Parathyroid adenoma (tissue), 2 donors: ENCODE measurements at regions not wholly inside any gene's neighbourhood (a gene's known extent, or its start where the extent isn't known, plus 50 kb on each side); places are given as distances from the start of the nearest gene placed in this dataset.

Experiments
- H2AFZ ChIP-seq: fragments of 300-600 bp; sonication (generic); one replicate; pipeline ENCODE4 v1.7.0; 2017; ENCODE audit warnings: antibody characterized with exemption, mild to moderate bottlenecking
- H3K27ac ChIP-seq: fragments of 300-600 bp; sonication (generic); one replicate; pipeline ENCODE4 v1.7.0; 2017
- H3K27me3 ChIP-seq: fragments of 300-600 bp; sonication (generic); one replicate; pipeline ENCODE4 v1.7.0; 2017; ENCODE audit warnings: low read length; ENCODE audit not compliant: control insufficient read depth, insufficient read depth
- H3K36me3 ChIP-seq: fragments of 300-600 bp; sonication (generic); one replicate; pipeline ENCODE4 v1.7.0; 2017; ENCODE audit warnings: low read length; ENCODE audit not compliant: control insufficient read depth, insufficient read depth
- H3K4me1 ChIP-seq: fragments of 300-600 bp; sonication (generic); one replicate; pipeline ENCODE4 v1.7.0; 2017; ENCODE audit warnings: control low read depth
- H3K4me2 ChIP-seq: fragments of 300-600 bp; sonication (generic); one replicate; pipeline ENCODE4 v1.7.0; 2017; ENCODE audit warnings: low read length
- H3K4me3 ChIP-seq: fragments of 300-600 bp; sonication (generic); one replicate; pipeline ENCODE4 v1.7.0; 2017; ENCODE audit warnings: low read depth, low read length
- H3K79me2 ChIP-seq: fragments of 300-600 bp; sonication (generic); one replicate; pipeline ENCODE4 v1.7.0; 2017; ENCODE audit warnings: control low read depth
- H3K9ac ChIP-seq: fragments of 300-600 bp; sonication (generic); one replicate; pipeline ENCODE4 v1.7.0; 2017; ENCODE audit warnings: mild to moderate bottlenecking
- H3K9me3 ChIP-seq: fragments of 300-600 bp; sonication (generic); one replicate; pipeline ENCODE4 v1.7.0; 2017; ENCODE audit warnings: low read length; ENCODE audit not compliant: control insufficient read depth
- TF ChIP-seq, protein P1 (sequence below): fragments of 300-600 bp; sonication (generic); IDR thresholded peaks from one replicate; pipeline ENCODE4 v1.7.0; 2017; ENCODE audit warnings: antibody characterized with exemption, mild to moderate bottlenecking
- donor health status: primary hyperparathyroidism.

DNA sequence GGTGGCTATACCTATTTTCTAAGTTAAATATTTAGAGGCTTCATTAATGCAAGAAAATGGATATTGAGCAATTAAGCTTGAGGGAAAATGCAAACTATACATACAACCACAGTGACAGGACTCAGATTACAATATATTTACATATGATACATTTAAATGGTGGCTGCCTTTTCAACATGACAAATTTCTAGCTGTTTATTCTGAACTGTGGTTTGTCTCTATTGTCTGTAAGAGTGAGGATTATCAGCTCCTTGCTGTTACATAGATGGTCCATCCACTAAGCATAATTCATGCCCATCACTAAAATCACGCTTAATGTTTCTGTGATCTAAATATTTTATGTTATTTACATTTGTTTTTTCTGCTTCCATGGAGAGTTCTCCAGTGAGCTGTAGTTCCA lies 81.1 kb upstream of the SGCD start:
- Histone ChIP-seq H3K27ac (no peak overlapping the region), H3K4me3 (no peak overlapping the region), H2AFZ (no peak overlapping the region), H3K4me1 (peaks cover 4% of the 10 kb centered on the region), H3K9ac (no peak overlapping the region), H3K27me3 (no peaks in the 10 kb centered on the region), H3K4me2 (no peak overlapping the region), H3K36me3 (no peaks in the 10 kb centered on the region), H3K9me3 (no peaks in the 10 kb centered on the region), H3K79me2 (peaks cover 2% of the 10 kb centered on the region)
- TF ChIP-seq, protein P1, sequence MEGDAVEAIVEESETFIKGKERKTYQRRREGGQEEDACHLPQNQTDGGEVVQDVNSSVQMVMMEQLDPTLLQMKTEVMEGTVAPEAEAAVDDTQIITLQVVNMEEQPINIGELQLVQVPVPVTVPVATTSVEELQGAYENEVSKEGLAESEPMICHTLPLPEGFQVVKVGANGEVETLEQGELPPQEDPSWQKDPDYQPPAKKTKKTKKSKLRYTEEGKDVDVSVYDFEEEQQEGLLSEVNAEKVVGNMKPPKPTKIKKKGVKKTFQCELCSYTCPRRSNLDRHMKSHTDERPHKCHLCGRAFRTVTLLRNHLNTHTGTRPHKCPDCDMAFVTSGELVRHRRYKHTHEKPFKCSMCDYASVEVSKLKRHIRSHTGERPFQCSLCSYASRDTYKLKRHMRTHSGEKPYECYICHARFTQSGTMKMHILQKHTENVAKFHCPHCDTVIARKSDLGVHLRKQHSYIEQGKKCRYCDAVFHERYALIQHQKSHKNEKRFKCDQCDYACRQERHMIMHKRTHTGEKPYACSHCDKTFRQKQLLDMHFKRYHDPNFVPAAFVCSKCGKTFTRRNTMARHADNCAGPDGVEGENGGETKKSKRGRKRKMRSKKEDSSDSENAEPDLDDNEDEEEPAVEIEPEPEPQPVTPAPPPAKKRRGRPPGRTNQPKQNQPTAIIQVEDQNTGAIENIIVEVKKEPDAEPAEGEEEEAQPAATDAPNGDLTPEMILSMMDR: no peak

DNA sequence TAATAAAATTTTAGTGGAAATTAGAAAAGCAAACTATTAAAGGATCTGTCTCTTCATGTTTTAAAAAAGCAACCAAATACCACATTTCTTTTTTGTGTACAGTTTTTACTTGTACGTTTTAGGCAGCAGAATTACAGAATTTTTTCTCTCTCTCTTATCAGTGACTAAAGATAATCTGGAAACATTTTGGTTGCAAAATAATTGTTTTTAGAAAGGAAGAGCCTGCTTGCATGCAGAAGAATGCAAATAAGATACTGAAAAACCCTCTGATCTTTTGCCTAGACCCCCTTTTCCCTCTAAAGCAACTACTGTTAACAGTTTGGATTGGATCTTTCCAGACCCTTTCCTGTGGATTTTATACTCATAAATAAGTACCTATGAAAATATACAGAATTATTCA lies 75.9 kb upstream of the SGCD start:
- no peak overlapping the region for H3K4me3 ChIP-seq
- H3K36me3 ChIP-seq: no peaks in the 10 kb centered on the region
- no peaks in the 10 kb centered on the region for H3K27me3 ChIP-seq
- H3K27ac ChIP-seq: no peak overlapping the region
- H3K9me3 ChIP-seq: no peaks in the 10 kb centered on the region
- H2AFZ ChIP-seq: no peak overlapping the region
- TF ChIP-seq, protein P1: no peak
- no peaks in the 10 kb centered on the region for H3K4me1 ChIP-seq
- no peak overlapping the region for H3K4me2 ChIP-seq
- H3K79me2 ChIP-seq: no peaks in the 10 kb centered on the region
- H3K9ac ChIP-seq: no peak overlapping the region

DNA sequence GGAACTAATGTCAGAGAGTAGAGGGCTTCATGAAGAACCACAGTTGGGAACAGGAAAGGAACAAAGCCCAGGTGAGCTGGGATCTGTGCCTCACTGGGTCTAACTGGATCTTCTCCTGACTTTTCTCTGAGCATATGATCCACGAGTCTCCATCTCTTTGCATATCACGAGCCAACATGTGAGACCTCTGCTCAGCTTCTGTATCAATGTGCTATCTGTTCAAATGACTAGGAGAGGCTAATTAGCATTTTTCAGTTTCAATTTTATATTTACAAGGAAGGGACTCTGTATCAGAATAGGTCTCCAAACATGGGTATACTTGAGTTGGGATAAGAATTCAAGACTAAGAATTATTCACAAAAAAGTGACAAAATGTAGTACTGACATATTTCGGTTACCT lies 73.8 kb upstream of the SGCD start:
- H3K79me2 ChIP-seq: no peaks in the 10 kb centered on the region
- no peaks in the 10 kb centered on the region for H3K36me3 ChIP-seq
- no peak overlapping the region for H3K27ac ChIP-seq
- no peak overlapping the region for H3K4me3 ChIP-seq
- H3K9ac ChIP-seq: no peak overlapping the region
- H2AFZ ChIP-seq: no peak overlapping the region
- TF ChIP-seq, protein P1: no peak
- H3K9me3 ChIP-seq: no peaks in the 10 kb centered on the region
- no peaks in the 10 kb centered on the region for H3K27me3 ChIP-seq
- H3K4me1 ChIP-seq: no peaks in the 10 kb centered on the region
- no peak overlapping the region for H3K4me2 ChIP-seq

DNA sequence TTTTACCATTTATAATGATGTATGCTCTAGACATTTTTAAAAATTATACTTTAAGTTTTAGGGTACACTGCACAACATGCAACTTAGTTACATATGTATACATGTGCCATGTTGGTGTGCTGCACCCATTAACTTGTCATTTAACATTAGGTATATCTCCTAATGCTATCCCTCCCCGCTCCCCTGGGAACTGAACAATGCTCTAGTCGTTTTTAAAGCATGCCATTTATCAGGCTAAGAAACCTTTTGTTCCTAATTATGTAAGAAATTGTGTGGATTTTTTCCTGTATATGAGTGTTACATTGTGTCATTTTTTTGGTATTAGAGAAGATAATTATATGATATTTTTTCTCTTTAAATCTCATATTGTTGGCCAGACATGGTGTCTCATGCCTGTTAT lies 72.8 kb upstream of the SGCD start:
- TF ChIP-seq, protein P1: no peak
- H2AFZ ChIP-seq: no peak overlapping the region

DNA sequence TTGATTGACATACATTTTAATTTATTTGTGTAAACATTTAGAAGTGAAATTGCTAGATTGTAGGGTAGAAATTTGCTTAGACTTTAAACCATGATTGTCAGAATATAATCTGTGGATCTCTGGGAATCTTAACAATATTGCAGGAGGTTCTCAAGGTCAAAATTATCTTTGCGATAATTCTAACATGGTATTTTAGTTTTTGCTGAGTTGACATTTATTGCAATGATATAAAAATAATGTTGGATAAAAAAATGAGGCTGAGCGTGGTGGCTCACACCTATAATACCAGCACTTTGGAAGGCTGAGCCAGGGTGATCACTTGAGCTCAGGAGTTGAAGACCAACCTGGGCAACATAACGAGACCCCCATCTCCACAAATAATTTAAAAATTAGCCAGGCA lies 70.3 kb upstream of the SGCD start:
- Histone ChIP-seq H3K9ac (no peak overlapping the region), H3K27me3 (no peaks in the 10 kb centered on the region), H3K9me3 (no peaks in the 10 kb centered on the region), H3K4me2 (no peak overlapping the region), H3K27ac (no peak overlapping the region), H3K79me2 (no peaks in the 10 kb centered on the region), H3K4me3 (no peak overlapping the region), H2AFZ (no peak overlapping the region), H3K36me3 (no peaks in the 10 kb centered on the region), H3K4me1 (no peaks in the 10 kb centered on the region)
- TF ChIP-seq, protein P1: no peak

More for the DNA sequence above, 72.8 kb upstream of the SGCD start:
- no peaks in the 10 kb centered on the region for H3K9me3 ChIP-seq
- no peak overlapping the region for H3K27ac ChIP-seq
- H3K4me3 ChIP-seq: no peak overlapping the region
- H3K27me3 ChIP-seq: no peaks in the 10 kb centered on the region
- no peak overlapping the region for H3K9ac ChIP-seq
- no peak overlapping the region for H3K4me2 ChIP-seq
- H3K4me1 ChIP-seq: no peaks in the 10 kb centered on the region
- H3K36me3 ChIP-seq: no peaks in the 10 kb centered on the region
- H3K79me2 ChIP-seq: no peaks in the 10 kb centered on the region
